ENCODE measurements at regions not wholly inside any gene's neighbourhood (a gene's known extent, or its start where the extent isn't known, plus 50 kb on each side); places are given as distances from the start of the nearest gene placed in this dataset.
"Not testable (repeated sequence)": the region's sequence is repeated elsewhere in the genome, so short reads cannot be mapped to it uniquely, and the experiment has no call there.

- DNase-seq (ENCODE audit: insufficient read length, low spot score) (no peak), FAIRE-seq (no peak)
- no peak for TF ChIP-seq POLR2AphosphoS5 (IDR thresholded peaks at IDR 0.05; ENCODE audit: low read depth, low read length)
- TF ChIP-seq POLR2A (IDR thresholded peaks at IDR 0.05; ENCODE audit: low read depth, low read length): no peak
- TF ChIP-seq PAX5 (IDR thresholded peaks at IDR 0.05; ENCODE audit: insufficient read depth, low read length, severe bottlenecking): no peak
- no peak for TF ChIP-seq SPI1 (IDR thresholded peaks at IDR 0.05; ENCODE audit: low read depth, low read length)
- TF ChIP-seq POU2F2 (IDR thresholded peaks at IDR 0.05; ENCODE audit: low read depth, low read length): no peak
- TF ChIP-seq TAF1 (IDR thresholded peaks at IDR 0.05; ENCODE audit: low read depth, low read length): no peak
These were observed 142.4 kb upstream of the SLC16A7 start for GRCh38 chr12:59453475-59453874.

- FAIRE-seq (no peak), DNase-seq (ENCODE audit: insufficient read length, low spot score) (no peak)
- TF ChIP-seq TAF1 (IDR thresholded peaks at IDR 0.05; ENCODE audit: low read depth, low read length): no peak
- TF ChIP-seq SPI1 (IDR thresholded peaks at IDR 0.05; ENCODE audit: low read depth, low read length): no peak
- no peak for TF ChIP-seq POLR2AphosphoS5 (IDR thresholded peaks at IDR 0.05; ENCODE audit: low read depth, low read length)
- TF ChIP-seq POU2F2 (IDR thresholded peaks at IDR 0.05; ENCODE audit: low read depth, low read length): no peak
- no peak for TF ChIP-seq POLR2A (IDR thresholded peaks at IDR 0.05; ENCODE audit: low read depth, low read length)
These were observed 143.1 kb upstream of the SLC16A7 start for GRCh38 chr12:59452746-59453145.

GRCh38 chr12:59452259-59452658 lies 143.6 kb upstream of the SLC16A7 start:
- no peak for DNase-seq (ENCODE audit: insufficient read length, low spot score)
- FAIRE-seq: no peak
- TF ChIP-seq POU2F2 (IDR thresholded peaks at IDR 0.05; ENCODE audit: low read depth, low read length): no peak
- no peak for TF ChIP-seq PAX5 (IDR thresholded peaks at IDR 0.05; ENCODE audit: insufficient read depth, low read length, severe bottlenecking)
- no peak for TF ChIP-seq POLR2AphosphoS5 (IDR thresholded peaks at IDR 0.05; ENCODE audit: low read depth, low read length)
- no peak for TF ChIP-seq POLR2A (IDR thresholded peaks at IDR 0.05; ENCODE audit: low read depth, low read length)
- no peak for TF ChIP-seq TAF1 (IDR thresholded peaks at IDR 0.05; ENCODE audit: low read depth, low read length)
- no peak for TF ChIP-seq SPI1 (IDR thresholded peaks at IDR 0.05; ENCODE audit: low read depth, low read length)

- no peak for FAIRE-seq
- TF ChIP-seq POLR2AphosphoS5 (IDR thresholded peaks at IDR 0.05; ENCODE audit: low read depth, low read length) (no peak), PAX5 (IDR thresholded peaks at IDR 0.05; ENCODE audit: insufficient read depth, low read length, severe bottlenecking) (no peak), TAF1 (IDR thresholded peaks at IDR 0.05; ENCODE audit: low read depth, low read length) (no peak), POU2F2 (IDR thresholded peaks at IDR 0.05; ENCODE audit: low read depth, low read length) (no peak), POLR2A (IDR thresholded peaks at IDR 0.05; ENCODE audit: low read depth, low read length) (no peak), SPI1 (IDR thresholded peaks at IDR 0.05; ENCODE audit: low read depth, low read length) (no peak)
- no peak for DNase-seq (ENCODE audit: insufficient read length, low spot score)
These were observed 149.7 kb upstream of the SLC16A7 start for GRCh38 chr12:59446116-59446515.

- no peak for DNase-seq (ENCODE audit: insufficient read length, low spot score)
- no peak for TF ChIP-seq PAX5 (IDR thresholded peaks at IDR 0.05; ENCODE audit: insufficient read depth, low read length, severe bottlenecking)
- TF ChIP-seq SPI1 (IDR thresholded peaks at IDR 0.05; ENCODE audit: low read depth, low read length): no peak
- TF ChIP-seq POLR2A (IDR thresholded peaks at IDR 0.05; ENCODE audit: low read depth, low read length): no peak
- TF ChIP-seq POLR2AphosphoS5 (IDR thresholded peaks at IDR 0.05; ENCODE audit: low read depth, low read length): no peak
- no peak for TF ChIP-seq TAF1 (IDR thresholded peaks at IDR 0.05; ENCODE audit: low read depth, low read length)
- TF ChIP-seq POU2F2 (IDR thresholded peaks at IDR 0.05; ENCODE audit: low read depth, low read length): no peak
- FAIRE-seq: no peak
These were observed 150.9 kb upstream of the SLC16A7 start for GRCh38 chr12:59444932-59445331.

- DNase-seq (ENCODE audit: insufficient read length, low spot score): no peak
- no peak for TF ChIP-seq TAF1 (IDR thresholded peaks at IDR 0.05; ENCODE audit: low read depth, low read length)
- TF ChIP-seq SPI1 (IDR thresholded peaks at IDR 0.05; ENCODE audit: low read depth, low read length): no peak
- no peak for TF ChIP-seq PAX5 (IDR thresholded peaks at IDR 0.05; ENCODE audit: insufficient read depth, low read length, severe bottlenecking)
- no peak for TF ChIP-seq POLR2AphosphoS5 (IDR thresholded peaks at IDR 0.05; ENCODE audit: low read depth, low read length)
- no peak for TF ChIP-seq POU2F2 (IDR thresholded peaks at IDR 0.05; ENCODE audit: low read depth, low read length)
- no peak for TF ChIP-seq POLR2A (IDR thresholded peaks at IDR 0.05; ENCODE audit: low read depth, low read length)
- no peak for FAIRE-seq
These were observed 163.8 kb upstream of the SLC16A7 start for GRCh38 chr12:59432057-59432456.

GRCh38 chr12:59431266-59431665 lies 164.6 kb upstream of the SLC16A7 start:
- DNase-seq (ENCODE audit: insufficient read length, low spot score) (no peak), FAIRE-seq (no peak)
- TF ChIP-seq POU2F2 (IDR thresholded peaks at IDR 0.05; ENCODE audit: low read depth, low read length): no peak
- TF ChIP-seq TAF1 (IDR thresholded peaks at IDR 0.05; ENCODE audit: low read depth, low read length): no peak
- no peak for TF ChIP-seq SPI1 (IDR thresholded peaks at IDR 0.05; ENCODE audit: low read depth, low read length)
- TF ChIP-seq POLR2A (IDR thresholded peaks at IDR 0.05; ENCODE audit: low read depth, low read length): no peak
- TF ChIP-seq POLR2AphosphoS5 (IDR thresholded peaks at IDR 0.05; ENCODE audit: low read depth, low read length): no peak
- no peak for TF ChIP-seq PAX5 (IDR thresholded peaks at IDR 0.05; ENCODE audit: insufficient read depth, low read length, severe bottlenecking)

GRCh38 chr12:59429766-59430165 lies 166.1 kb upstream of the SLC16A7 start:
- DNase-seq (ENCODE audit: insufficient read length, low spot score) (no peak), FAIRE-seq (no peak)
- TF ChIP-seq POLR2AphosphoS5 (IDR thresholded peaks at IDR 0.05; ENCODE audit: low read depth, low read length) (no peak), POLR2A (IDR thresholded peaks at IDR 0.05; ENCODE audit: low read depth, low read length) (no peak), POU2F2 (IDR thresholded peaks at IDR 0.05; ENCODE audit: low read depth, low read length) (no peak), PAX5 (IDR thresholded peaks at IDR 0.05; ENCODE audit: insufficient read depth, low read length, severe bottlenecking) (no peak), SPI1 (IDR thresholded peaks at IDR 0.05; ENCODE audit: low read depth, low read length) (no peak), TAF1 (IDR thresholded peaks at IDR 0.05; ENCODE audit: low read depth, low read length) (no peak)

- FAIRE-seq: no peak
- no peak for DNase-seq (ENCODE audit: insufficient read length, low spot score)
- TF ChIP-seq POLR2A (IDR thresholded peaks at IDR 0.05; ENCODE audit: low read depth, low read length) (no peak), POU2F2 (IDR thresholded peaks at IDR 0.05; ENCODE audit: low read depth, low read length) (no peak), TAF1 (IDR thresholded peaks at IDR 0.05; ENCODE audit: low read depth, low read length) (no peak), PAX5 (IDR thresholded peaks at IDR 0.05; ENCODE audit: insufficient read depth, low read length, severe bottlenecking) (no peak), SPI1 (IDR thresholded peaks at IDR 0.05; ENCODE audit: low read depth, low read length) (no peak), POLR2AphosphoS5 (IDR thresholded peaks at IDR 0.05; ENCODE audit: low read depth, low read length) (no peak)
These were observed 170.0 kb upstream of the SLC16A7 start for GRCh38 chr12:59425798-59426197.

GRCh38 chr12:59424666-59425065 lies 171.2 kb upstream of the SLC16A7 start:
- FAIRE-seq: not testable (repeated sequence)

More at GRCh38 chr12:59424666-59425065, 171.2 kb upstream of the SLC16A7 start:
- not testable (repeated sequence) for DNase-seq (ENCODE audit: insufficient read length, low spot score)
